ENCODE measurements at regions not wholly inside any gene's neighbourhood (a gene's known extent, or its start where the extent isn't known, plus 50 kb on each side); places are given as distances from the start of the nearest gene placed in this dataset.

GRCh38 chr5:164234321-164234720, 728.9 kb downstream of the MAT2B start:
- Histone ChIP-seq H3K27ac (ENCODE audit: low read depth in 1 of 2, low read length in 2 of 2) (no peak overlapping the region), H3K4me3 (ENCODE audit: low read depth in 1 of 3, low read length in 3 of 3) (no peak overlapping the region), H3K9me3 (ENCODE audit: control insufficient read depth in 4 of 4, low read length in 3 of 4) (no peaks in the 10 kb centered on the region), H3K36me3 (ENCODE audit: control insufficient read depth in 4 of 4, insufficient read depth in 3 of 4, low read depth in 1 of 4, low read length in 3 of 4) (no peaks in the 10 kb centered on the region), H3K9ac (ENCODE audit: low read depth in 1 of 2, low read length in 2 of 2) (no peak overlapping the region), H3K4me1 (ENCODE audit: control insufficient read depth in 4 of 4, insufficient read depth in 4 of 4, low read length in 3 of 4) (no peaks in the 10 kb centered on the region), H3K27me3 (ENCODE audit: control insufficient read depth in 4 of 4, insufficient read depth in 4 of 4, low read length in 3 of 4) (no peaks in the 10 kb centered on the region)
- no peak for DNase-seq (ENCODE audit: low spot score)
- TF ChIP-seq JUND (IDR thresholded peaks at IDR 0.05) (no peak), EGR1 (IDR thresholded peaks at IDR 0.05; ENCODE audit: low read depth in 2 of 2) (no peak), RAD21 (IDR thresholded peaks at IDR 0.05) (no peak), FOXA1 (IDR thresholded peaks at IDR 0.05) (no peak), YY1 (IDR thresholded peaks at IDR 0.05) (no peak), FOXA2 (IDR thresholded peaks at IDR 0.05) (no peak)
- TF ChIP-seq, protein P1, sequence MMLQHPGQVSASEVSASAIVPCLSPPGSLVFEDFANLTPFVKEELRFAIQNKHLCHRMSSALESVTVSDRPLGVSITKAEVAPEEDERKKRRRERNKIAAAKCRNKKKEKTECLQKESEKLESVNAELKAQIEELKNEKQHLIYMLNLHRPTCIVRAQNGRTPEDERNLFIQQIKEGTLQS (IDR thresholded peaks at IDR 0.05), result no peak

DNA sequence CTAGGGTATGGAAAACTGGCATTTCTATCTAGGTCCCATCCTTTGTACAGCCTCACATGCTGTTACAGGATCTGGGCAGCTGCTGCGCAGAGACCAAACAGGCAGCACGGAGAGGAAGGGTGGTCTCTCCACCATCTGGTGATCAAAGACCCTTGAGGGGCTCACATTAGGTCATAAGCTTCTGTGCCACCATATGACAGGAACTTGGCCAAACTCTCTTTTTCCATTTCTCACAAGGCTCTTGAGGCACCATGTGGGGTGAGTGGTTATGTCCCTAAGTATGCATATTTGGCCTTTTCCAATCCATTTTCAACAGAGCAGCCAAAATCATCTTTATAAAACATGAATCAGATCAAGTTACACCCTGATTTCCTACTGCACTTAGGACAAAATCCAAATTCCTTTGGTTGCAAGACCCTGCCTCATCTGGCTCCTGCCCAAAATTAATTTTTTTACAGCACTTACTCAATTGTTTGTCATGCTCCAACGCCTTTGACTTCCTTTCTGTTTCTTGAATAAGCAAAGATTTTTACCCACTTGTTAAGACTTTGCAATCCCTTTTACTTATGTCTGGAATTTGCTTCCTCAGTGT, 730.0 kb downstream of the MAT2B start:
- no peak overlapping the region for H3K4me3 ChIP-seq (ENCODE audit: low read depth in 1 of 3, low read length in 3 of 3)
- no peaks in the 10 kb centered on the region for H3K27me3 ChIP-seq (ENCODE audit: control insufficient read depth in 4 of 4, insufficient read depth in 4 of 4, low read length in 3 of 4)
- no peaks in the 10 kb centered on the region for H3K4me1 ChIP-seq (ENCODE audit: control insufficient read depth in 4 of 4, insufficient read depth in 4 of 4, low read length in 3 of 4)
- no peaks in the 10 kb centered on the region for H3K36me3 ChIP-seq (ENCODE audit: control insufficient read depth in 4 of 4, insufficient read depth in 3 of 4, low read depth in 1 of 4, low read length in 3 of 4)
- no peak overlapping the region for H3K9ac ChIP-seq (ENCODE audit: low read depth in 1 of 2, low read length in 2 of 2)
- H3K9me3 ChIP-seq (ENCODE audit: control insufficient read depth in 4 of 4, low read length in 3 of 4), result no peaks in the 10 kb centered on the region
- 70% methylated on average over 3 of the region's 3 CpGs for WGBS
- no peak for DNase-seq (ENCODE audit: low spot score)
- TF ChIP-seq SP1 (IDR thresholded peaks at IDR 0.05) (no peak), FOXA1 (IDR thresholded peaks at IDR 0.05) (no peak), FOXA2 (IDR thresholded peaks at IDR 0.05) (no peak), JUND (IDR thresholded peaks at IDR 0.05) (no peak), HNF4A (conservative IDR thresholded peaks at IDR 0.05) (no peak), TAF1 (conservative IDR thresholded peaks at IDR 0.05) (no peak), RXRA (IDR thresholded peaks at IDR 0.05) (no peak), RAD21 (IDR thresholded peaks at IDR 0.05) (no peak), NR2F2 (IDR thresholded peaks at IDR 0.05) (no peak)
- TF ChIP-seq, protein P1 (IDR thresholded peaks at IDR 0.05), result no peak
- TF ChIP-seq, protein P2, sequence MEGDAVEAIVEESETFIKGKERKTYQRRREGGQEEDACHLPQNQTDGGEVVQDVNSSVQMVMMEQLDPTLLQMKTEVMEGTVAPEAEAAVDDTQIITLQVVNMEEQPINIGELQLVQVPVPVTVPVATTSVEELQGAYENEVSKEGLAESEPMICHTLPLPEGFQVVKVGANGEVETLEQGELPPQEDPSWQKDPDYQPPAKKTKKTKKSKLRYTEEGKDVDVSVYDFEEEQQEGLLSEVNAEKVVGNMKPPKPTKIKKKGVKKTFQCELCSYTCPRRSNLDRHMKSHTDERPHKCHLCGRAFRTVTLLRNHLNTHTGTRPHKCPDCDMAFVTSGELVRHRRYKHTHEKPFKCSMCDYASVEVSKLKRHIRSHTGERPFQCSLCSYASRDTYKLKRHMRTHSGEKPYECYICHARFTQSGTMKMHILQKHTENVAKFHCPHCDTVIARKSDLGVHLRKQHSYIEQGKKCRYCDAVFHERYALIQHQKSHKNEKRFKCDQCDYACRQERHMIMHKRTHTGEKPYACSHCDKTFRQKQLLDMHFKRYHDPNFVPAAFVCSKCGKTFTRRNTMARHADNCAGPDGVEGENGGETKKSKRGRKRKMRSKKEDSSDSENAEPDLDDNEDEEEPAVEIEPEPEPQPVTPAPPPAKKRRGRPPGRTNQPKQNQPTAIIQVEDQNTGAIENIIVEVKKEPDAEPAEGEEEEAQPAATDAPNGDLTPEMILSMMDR (IDR thresholded peaks at IDR 0.05; ENCODE audit: low read depth, low read length, missing input control), result no peak
- no peak overlapping the region for H3K27ac ChIP-seq (ENCODE audit: low read depth in 1 of 2, low read length in 2 of 2)

GRCh38 chr5:164237486-164237885, 732.1 kb downstream of the MAT2B start:
- no peak for DNase-seq (ENCODE audit: low spot score)
- no peaks in the 10 kb centered on the region for H3K4me1 ChIP-seq (ENCODE audit: control insufficient read depth in 4 of 4, insufficient read depth in 4 of 4, low read length in 3 of 4)
- no peaks in the 10 kb centered on the region for H3K9me3 ChIP-seq (ENCODE audit: control insufficient read depth in 4 of 4, low read length in 3 of 4)
- no peak overlapping the region for H3K9ac ChIP-seq (ENCODE audit: low read depth in 1 of 2, low read length in 2 of 2)
- H3K4me3 ChIP-seq (ENCODE audit: low read depth in 1 of 3, low read length in 3 of 3), result no peak overlapping the region
- no peaks in the 10 kb centered on the region for H3K36me3 ChIP-seq (ENCODE audit: control insufficient read depth in 4 of 4, insufficient read depth in 3 of 4, low read depth in 1 of 4, low read length in 3 of 4)
- H3K27me3 ChIP-seq (ENCODE audit: control insufficient read depth in 4 of 4, insufficient read depth in 4 of 4, low read length in 3 of 4), result no peaks in the 10 kb centered on the region
- H3K27ac ChIP-seq (ENCODE audit: low read depth in 1 of 2, low read length in 2 of 2), result no peak overlapping the region
- TF ChIP-seq, protein P3, sequence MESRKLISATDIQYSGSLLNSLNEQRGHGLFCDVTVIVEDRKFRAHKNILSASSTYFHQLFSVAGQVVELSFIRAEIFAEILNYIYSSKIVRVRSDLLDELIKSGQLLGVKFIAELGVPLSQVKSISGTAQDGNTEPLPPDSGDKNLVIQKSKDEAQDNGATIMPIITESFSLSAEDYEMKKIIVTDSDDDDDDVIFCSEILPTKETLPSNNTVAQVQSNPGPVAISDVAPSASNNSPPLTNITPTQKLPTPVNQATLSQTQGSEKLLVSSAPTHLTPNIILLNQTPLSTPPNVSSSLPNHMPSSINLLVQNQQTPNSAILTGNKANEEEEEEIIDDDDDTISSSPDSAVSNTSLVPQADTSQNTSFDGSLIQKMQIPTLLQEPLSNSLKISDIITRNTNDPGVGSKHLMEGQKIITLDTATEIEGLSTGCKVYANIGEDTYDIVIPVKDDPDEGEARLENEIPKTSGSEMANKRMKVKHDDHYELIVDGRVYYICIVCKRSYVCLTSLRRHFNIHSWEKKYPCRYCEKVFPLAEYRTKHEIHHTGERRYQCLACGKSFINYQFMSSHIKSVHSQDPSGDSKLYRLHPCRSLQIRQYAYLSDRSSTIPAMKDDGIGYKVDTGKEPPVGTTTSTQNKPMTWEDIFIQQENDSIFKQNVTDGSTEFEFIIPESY (IDR thresholded peaks at IDR 0.05), result no peak
- TF ChIP-seq YY1 (IDR thresholded peaks at IDR 0.05) (no peak), REST (IDR thresholded peaks at IDR 0.05) (no peak), NR2F2 (IDR thresholded peaks at IDR 0.05) (no peak), GABPA (IDR thresholded peaks at IDR 0.05 in 1 of 2, conservative IDR thresholded peaks at IDR 0.05 in 1 of 2) (no peak), RXRA (IDR thresholded peaks at IDR 0.05) (no peak), MAX (IDR thresholded peaks at IDR 0.05) (no peak), EGR1 (IDR thresholded peaks at IDR 0.05; ENCODE audit: low read depth in 2 of 2) (no peak), HNF4A (conservative IDR thresholded peaks at IDR 0.05) (no peak)
- TF ChIP-seq, protein P1 (IDR thresholded peaks at IDR 0.05), result no peak

Measured in liver (tissue), 8 donors.